DOHH2 (cell line): ENCODE measurements at regions not wholly inside any gene's neighbourhood (a gene's known extent, or its start where the extent isn't known, plus 50 kb on each side); places are given as distances from the start of the nearest gene placed in this dataset.

Source experiments
- H3F3A ChIP-seq: fragments of 200-600 bp; sonication (generic), shearing (Covaris generic); 2 replicates; pipeline ENCODE4 v1.6.0; 2016; ENCODE audit warnings: antibody characterized with exemption, mild to moderate bottlenecking; ENCODE audit not compliant: control insufficient read depth, insufficient read depth
- H3K27ac ChIP-seq: fragments of 200-600 bp; sonication (generic); 2 replicates; pipeline ENCODE4 v1.5.1; 2014; ENCODE audit warnings: low read depth, mild to moderate bottlenecking, low read length, moderate library complexity
- H3K27me3 ChIP-seq: fragments of 200-600 bp; sonication (generic); 2 replicates; pipeline ENCODE4 v1.6.1; 2014; ENCODE audit warnings: mild to moderate bottlenecking, low read length, mixed read lengths; ENCODE audit not compliant: control insufficient read depth
- H3K36me3 ChIP-seq: fragments of 200-600 bp; sonication (generic); 2 replicates; pipeline ENCODE4 v1.6.1; 2014; ENCODE audit warnings: mild to moderate bottlenecking, low read length, moderate library complexity, mixed read lengths; ENCODE audit not compliant: control insufficient read depth
- H3K4me1 ChIP-seq: fragments of 200-600 bp; sonication (generic); 2 replicates; pipeline ENCODE4 v1.6.1; 2014; ENCODE audit warnings: mild to moderate bottlenecking, low read length, mixed read lengths; ENCODE audit not compliant: control insufficient read depth
- H3K4me2 ChIP-seq: fragments of 200-600 bp; sonication (generic); 2 replicates; pipeline ENCODE4 v1.6.0; 2014; ENCODE audit warnings: mild to moderate bottlenecking, low read length, moderate library complexity
- H3K4me3 ChIP-seq: fragments of 200-600 bp; sonication (generic); 2 replicates; pipeline ENCODE4 v1.5.1; 2014; ENCODE audit warnings: mild to moderate bottlenecking, low read length, mixed read lengths
- H3K79me2 ChIP-seq: fragments of 200-600 bp; sonication (generic); 2 replicates; pipeline ENCODE4 v1.6.1; 2014; ENCODE audit warnings: mild to moderate bottlenecking, low read length, mixed read lengths; ENCODE audit not compliant: control insufficient read depth
- H3K9me2 ChIP-seq: fragments of 200-600 bp; sonication (generic); replicated peaks from 2 replicates; pipeline ENCODE4 v1.6.1; 2014; ENCODE audit warnings: mild to moderate bottlenecking, low read length, mixed read lengths; ENCODE audit not compliant: control insufficient read depth
- H3K9me3 ChIP-seq: fragments of 200-600 bp; sonication (generic); 2 replicates; pipeline ENCODE4 v1.6.1; 2014; ENCODE audit warnings: antibody characterized with exemption, low read length, mixed read lengths; ENCODE audit not compliant: control insufficient read depth, insufficient read depth
- H4K20me1 ChIP-seq: fragments of 200-600 bp; sonication (generic); 2 replicates; pipeline ENCODE4 v1.6.0; 2014; ENCODE audit warnings: low read depth, mild to moderate bottlenecking, antibody characterized with exemption, low read length, moderate library complexity; ENCODE audit not compliant: control insufficient read depth, insufficient read depth
- EZH2phosphoT487 ChIP-seq: fragments of 200-600 bp; sonication (generic); IDR thresholded peaks from 2 replicates; pipeline ENCODE4 v1.6.1; 2017; ENCODE audit warnings: borderline replicate concordance, mild to moderate bottlenecking, antibody characterized with exemption, low read length, moderate library complexity, mixed read lengths
- TF ChIP-seq, protein P1 (sequence below): fragments of 200-600 bp; sonication (generic); IDR thresholded peaks from one replicate; pipeline ENCODE4 v1.5.1; 2014; ENCODE audit warnings: antibody characterized with exemption, mild to moderate bottlenecking, low read depth, low read length; ENCODE audit not compliant: poor library complexity, severe bottlenecking

GRCh38 chrX:13123247-13123856 lies 78.9 kb upstream of the FAM9C start:
- no peak overlapping the region for H3K4me3 ChIP-seq
- H3F3A ChIP-seq, result no peaks in the 10 kb centered on the region
- H3K27me3 ChIP-seq, result no peaks in the 10 kb centered on the region
- no peaks in the 10 kb centered on the region for H3K36me3 ChIP-seq
- H3K4me1 ChIP-seq, result peaks cover 8% of the 10 kb centered on the region
- TF ChIP-seq, protein P1, sequence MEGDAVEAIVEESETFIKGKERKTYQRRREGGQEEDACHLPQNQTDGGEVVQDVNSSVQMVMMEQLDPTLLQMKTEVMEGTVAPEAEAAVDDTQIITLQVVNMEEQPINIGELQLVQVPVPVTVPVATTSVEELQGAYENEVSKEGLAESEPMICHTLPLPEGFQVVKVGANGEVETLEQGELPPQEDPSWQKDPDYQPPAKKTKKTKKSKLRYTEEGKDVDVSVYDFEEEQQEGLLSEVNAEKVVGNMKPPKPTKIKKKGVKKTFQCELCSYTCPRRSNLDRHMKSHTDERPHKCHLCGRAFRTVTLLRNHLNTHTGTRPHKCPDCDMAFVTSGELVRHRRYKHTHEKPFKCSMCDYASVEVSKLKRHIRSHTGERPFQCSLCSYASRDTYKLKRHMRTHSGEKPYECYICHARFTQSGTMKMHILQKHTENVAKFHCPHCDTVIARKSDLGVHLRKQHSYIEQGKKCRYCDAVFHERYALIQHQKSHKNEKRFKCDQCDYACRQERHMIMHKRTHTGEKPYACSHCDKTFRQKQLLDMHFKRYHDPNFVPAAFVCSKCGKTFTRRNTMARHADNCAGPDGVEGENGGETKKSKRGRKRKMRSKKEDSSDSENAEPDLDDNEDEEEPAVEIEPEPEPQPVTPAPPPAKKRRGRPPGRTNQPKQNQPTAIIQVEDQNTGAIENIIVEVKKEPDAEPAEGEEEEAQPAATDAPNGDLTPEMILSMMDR, result no peak
- no peak for TF ChIP-seq EZH2phosphoT487
- no peak overlapping the region for H3K27ac ChIP-seq
- H3K9me3 ChIP-seq, result no peaks in the 10 kb centered on the region
- no peaks in the 10 kb centered on the region for H4K20me1 ChIP-seq
- no peaks in the 10 kb centered on the region for H3K79me2 ChIP-seq
- H3K9me2 ChIP-seq, result no peaks in the 10 kb centered on the region
- no peak overlapping the region for H3K4me2 ChIP-seq

DNA sequence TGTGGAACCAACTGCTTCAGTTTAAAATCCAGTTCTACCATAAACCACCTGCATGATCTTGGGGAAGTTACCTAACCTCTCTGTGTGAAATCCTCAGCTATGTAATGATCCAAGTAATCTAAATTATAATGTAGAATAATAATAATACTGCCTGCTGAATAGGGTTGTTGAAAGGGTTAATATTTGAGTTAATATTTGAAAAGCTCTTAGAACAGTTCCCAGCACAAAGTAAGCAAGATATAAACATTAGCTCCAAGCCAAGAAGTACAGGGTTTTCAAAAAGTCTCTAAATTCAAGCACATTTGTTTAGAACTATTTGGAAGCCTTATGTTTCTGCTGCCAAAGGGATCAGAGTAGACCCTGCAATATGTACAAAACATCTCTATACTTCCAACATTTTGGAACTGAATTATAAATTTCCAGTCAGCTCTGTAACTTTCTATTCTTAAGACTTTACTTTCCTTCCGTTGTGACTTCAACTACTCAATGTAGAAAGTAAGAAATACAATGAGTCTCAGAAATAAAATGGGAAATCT lies 76.7 kb upstream of the FAM9C start:
- Histone ChIP-seq H3K9me2 (no peaks in the 10 kb centered on the region), H4K20me1 (no peaks in the 10 kb centered on the region), H3K27ac (no peak overlapping the region), H3K36me3 (no peaks in the 10 kb centered on the region), H3K27me3 (no peaks in the 10 kb centered on the region), H3K4me2 (no peak overlapping the region), H3K79me2 (no peaks in the 10 kb centered on the region), H3F3A (no peaks in the 10 kb centered on the region), H3K4me1 (peaks cover 8% of the 10 kb centered on the region), H3K9me3 (no peaks in the 10 kb centered on the region), H3K4me3 (no peak overlapping the region)
- TF ChIP-seq, protein P1, result no peak
- TF ChIP-seq EZH2phosphoT487, result no peak

DNA sequence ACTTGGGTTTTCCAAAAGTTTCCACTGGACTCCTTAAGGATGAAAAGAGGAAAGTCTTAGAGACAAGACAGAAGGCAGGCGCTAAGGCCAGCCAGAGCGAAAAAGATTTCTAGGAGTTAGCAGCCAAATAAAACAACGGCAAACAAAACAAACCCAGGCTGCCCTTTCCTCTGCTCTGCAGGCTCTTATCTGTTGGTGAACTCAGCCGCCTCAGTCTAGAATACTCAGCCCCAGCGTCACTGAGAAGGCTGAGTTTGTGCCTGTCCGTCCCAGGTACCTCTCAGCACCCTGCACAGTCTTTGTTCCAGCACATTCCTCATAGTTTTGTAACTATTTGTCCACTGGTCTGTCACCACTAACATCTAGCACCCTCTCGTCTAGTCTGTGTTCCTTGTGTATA lies 75.6 kb upstream of the FAM9C start:
- no peaks in the 10 kb centered on the region for H3F3A ChIP-seq
- H3K4me2 ChIP-seq, result no peak overlapping the region
- H3K4me1 ChIP-seq, result peaks cover 8% of the 10 kb centered on the region
- H3K9me2 ChIP-seq, result no peaks in the 10 kb centered on the region
- H3K9me3 ChIP-seq, result no peaks in the 10 kb centered on the region
- no peaks in the 10 kb centered on the region for H4K20me1 ChIP-seq
- H3K4me3 ChIP-seq, result no peak overlapping the region
- TF ChIP-seq EZH2phosphoT487, result no peak
- TF ChIP-seq, protein P1, result no peak
- H3K36me3 ChIP-seq, result no peaks in the 10 kb centered on the region
- no peaks in the 10 kb centered on the region for H3K27me3 ChIP-seq
- no peak overlapping the region for H3K27ac ChIP-seq
- no peaks in the 10 kb centered on the region for H3K79me2 ChIP-seq
